H7 (cell line): ENCODE measurements at regions not wholly inside any gene's neighbourhood (a gene's known extent, or its start where the extent isn't known, plus 50 kb on each side); places are given as distances from the start of the nearest gene placed in this dataset.
"Not testable (repeated sequence)": the region's sequence is repeated elsewhere in the genome, so short reads cannot be mapped to it uniquely, and the experiment has no call there.

Source experiments
- DNase-seq: peaks from one replicate; pipeline ENCODE4 v3.0.0; 2012
- H3K27me3 ChIP-seq: 2 replicates; pipeline ENCODE4 v1.6.0; 2011; ENCODE audit warnings: mild to moderate bottlenecking, low read length; ENCODE audit not compliant: control insufficient read depth, insufficient read depth
- H3K36me3 ChIP-seq: replicated peaks from 2 replicates; pipeline ENCODE4 v1.5.1; 2011; ENCODE audit warnings: low read length; ENCODE audit not compliant: control insufficient read depth, insufficient read depth
- H3K4me3 ChIP-seq: 2 replicates; pipeline ENCODE4 v1.5.1; 2011; ENCODE audit warnings: low read depth, mild to moderate bottlenecking, control low read depth, low read length, moderate library complexity; ENCODE audit not compliant: insufficient read depth

DNA sequence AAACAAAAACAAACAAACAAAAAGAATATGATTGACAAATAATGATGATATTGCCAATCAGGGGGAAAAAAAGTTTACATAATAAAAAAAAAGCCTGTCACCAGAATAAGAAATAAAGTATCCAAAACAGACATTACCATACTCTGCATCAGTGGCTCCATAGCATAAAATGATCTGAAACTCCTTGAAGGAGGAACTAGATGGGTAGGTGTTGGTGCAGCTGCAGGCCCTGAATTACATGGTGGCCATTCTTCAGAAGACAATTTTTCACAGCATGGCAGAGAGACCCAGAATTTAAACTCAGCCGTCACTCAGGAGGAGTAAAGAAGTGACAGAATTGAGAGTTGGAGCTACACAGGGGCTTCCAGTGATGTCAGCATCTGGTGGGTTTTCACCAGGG is 60.2 kb downstream of the GLUL start:
- Histone ChIP-seq H3K27me3 (no peaks in the 10 kb centered on the region), H3K36me3 (no peaks in the 10 kb centered on the region), H3K4me3 (no peak overlapping the region)
- DNase-seq = no peak

- H3K36me3 ChIP-seq = no peaks in the 10 kb centered on the region
- H3K27me3 ChIP-seq = no peaks in the 10 kb centered on the region
- no peak overlapping the region for H3K4me3 ChIP-seq
- no peak for DNase-seq
Observed at GRCh38 chr1:182330303-182330702, 61.3 kb downstream of the GLUL start.

- no peaks in the 10 kb centered on the region for H3K36me3 ChIP-seq
- no peak overlapping the region for H3K4me3 ChIP-seq
- no peak for DNase-seq
- no peaks in the 10 kb centered on the region for H3K27me3 ChIP-seq
Observed at GRCh38 chr1:182329471-182329870, 62.1 kb downstream of the GLUL start.

- H3K36me3 ChIP-seq = no peaks in the 10 kb centered on the region
- no peaks in the 10 kb centered on the region for H3K27me3 ChIP-seq
- no peak overlapping the region for H3K4me3 ChIP-seq
- no peak for DNase-seq
Observed at GRCh38 chr1:182328591-182328990, 63.0 kb downstream of the GLUL start.

GRCh38 chr1:182325339-182325738 is 66.3 kb downstream of the GLUL start:
- DNase-seq = no peak
- no peaks in the 10 kb centered on the region for H3K27me3 ChIP-seq
- H3K4me3 ChIP-seq = no peak overlapping the region
- H3K36me3 ChIP-seq = no peaks in the 10 kb centered on the region

- not testable (repeated sequence) for H3K4me3 ChIP-seq, DNase-seq, H3K36me3 ChIP-seq, H3K27me3 ChIP-seq
Observed at GRCh38 chr1:182321532-182321931, 70.1 kb downstream of the GLUL start.

DNA sequence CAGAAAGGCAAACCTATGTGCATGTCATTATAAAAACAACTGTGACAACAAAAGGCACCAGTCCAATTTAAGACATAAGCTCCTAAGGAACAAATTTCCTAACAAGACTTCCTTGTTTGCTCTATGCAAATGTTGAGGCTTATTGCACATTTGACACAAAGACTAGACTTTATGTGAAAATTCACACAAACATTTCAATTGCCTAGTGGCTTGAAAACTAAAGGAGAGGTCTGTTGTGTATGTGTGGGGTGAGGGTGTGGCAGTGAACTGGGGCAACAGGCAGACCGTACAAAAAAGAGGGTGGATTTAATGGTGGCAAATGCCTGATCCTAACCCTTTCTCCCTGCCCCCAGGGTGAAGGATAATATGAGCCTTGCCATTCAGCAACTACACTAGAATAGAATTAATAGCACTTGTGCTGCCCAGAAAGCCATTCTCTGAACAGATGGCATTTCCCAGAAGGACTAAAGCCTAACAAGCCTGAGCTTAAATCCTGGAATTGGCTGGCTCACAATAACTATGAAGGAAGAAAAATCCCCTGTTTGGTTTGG is 73.9 kb downstream of the GLUL start:
- no peak for DNase-seq
- no peaks in the 10 kb centered on the region for H3K36me3 ChIP-seq
- no peak overlapping the region for H3K4me3 ChIP-seq
- H3K27me3 ChIP-seq = no peaks in the 10 kb centered on the region

DNA sequence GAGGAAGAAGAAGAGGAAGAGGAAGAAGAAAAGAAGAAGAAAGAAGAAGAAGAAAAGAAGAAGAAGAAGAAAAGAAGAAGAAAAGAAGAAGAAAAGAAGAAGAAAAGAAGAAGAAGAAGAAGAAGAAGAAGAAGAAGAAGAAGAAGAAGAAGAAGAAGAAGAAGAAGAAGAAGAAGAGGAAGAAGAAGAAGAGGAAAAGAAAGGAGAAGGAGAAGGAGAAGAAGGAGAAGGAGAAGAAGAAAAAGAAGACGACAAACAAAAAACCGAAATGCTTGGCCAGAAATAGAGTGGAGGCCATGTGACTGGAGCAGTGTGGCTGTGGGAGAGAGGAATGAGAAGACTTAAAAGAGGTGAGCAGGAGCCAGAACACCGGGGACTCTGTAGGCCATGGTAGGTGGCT is 75.1 kb downstream of the GLUL start:
- not testable (repeated sequence) for H3K27me3 ChIP-seq, H3K4me3 ChIP-seq, DNase-seq, H3K36me3 ChIP-seq

- Histone ChIP-seq H3K36me3 (no peaks in the 10 kb centered on the region), H3K27me3 (no peaks in the 10 kb centered on the region), H3K4me3 (no peak overlapping the region)
- no peak for DNase-seq
Observed at GRCh38 chr1:182315167-182315556, 76.4 kb downstream of the GLUL start.

- DNase-seq = peak; percentile 44
- H3K36me3 ChIP-seq = no peaks in the 10 kb centered on the region
- no peak overlapping the region for H3K4me3 ChIP-seq
- H3K27me3 ChIP-seq = no peaks in the 10 kb centered on the region
Observed at GRCh38 chr1:182309631-182310351, 81.8 kb downstream of the GLUL start.

- no peaks in the 10 kb centered on the region for H3K36me3 ChIP-seq
- H3K27me3 ChIP-seq = no peaks in the 10 kb centered on the region
- no peak for DNase-seq
- H3K4me3 ChIP-seq = no peak overlapping the region
Observed at GRCh38 chr1:182308826-182309225, 82.8 kb downstream of the GLUL start.

- DNase-seq = not testable (repeated sequence)
Observed at GRCh38 chr1:182307486-182307885, 84.1 kb downstream of the GLUL start.

GRCh38 chr1:182305861-182306260 is 85.7 kb downstream of the GLUL start:
- DNase-seq = no peak
- Histone ChIP-seq H3K36me3 (no peaks in the 10 kb centered on the region), H3K4me3 (no peak overlapping the region), H3K27me3 (no peaks in the 10 kb centered on the region)

More at GRCh38 chr1:182307486-182307885, 84.1 kb downstream of the GLUL start:
- H3K4me3 ChIP-seq, H3K27me3 ChIP-seq, H3K36me3 ChIP-seq: not testable (repeated sequence)

GRCh38 chr1:182304627-182305026 is 87.0 kb downstream of the GLUL start:
- no peaks in the 10 kb centered on the region for H3K36me3 ChIP-seq
- no peak overlapping the region for H3K4me3 ChIP-seq
- H3K27me3 ChIP-seq = no peaks in the 10 kb centered on the region
- no peak for DNase-seq

DNA sequence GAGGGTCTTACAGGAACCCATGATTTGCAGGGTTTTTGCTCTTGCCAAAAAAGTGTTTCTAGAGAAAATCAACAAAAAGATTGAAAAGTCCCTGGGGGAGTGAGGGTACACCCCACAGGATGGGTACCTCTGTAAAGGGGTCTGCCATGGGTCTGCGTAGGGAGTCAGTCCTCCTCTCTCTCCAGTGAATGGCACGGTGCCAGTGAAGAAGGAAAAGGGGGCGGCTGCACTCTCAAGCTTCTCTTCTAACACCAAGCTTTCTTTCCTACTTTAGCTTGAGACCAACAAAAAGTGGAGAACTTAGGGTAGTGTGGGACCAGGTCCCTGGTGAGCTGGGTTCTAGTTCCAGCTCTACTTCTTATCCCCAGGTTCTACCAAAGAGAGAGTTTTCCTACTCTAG is 87.4 kb downstream of the GLUL start:
- Histone ChIP-seq H3K4me3 (no peak overlapping the region), H3K36me3 (no peaks in the 10 kb centered on the region), H3K27me3 (no peaks in the 10 kb centered on the region)
- DNase-seq = no peak

- Histone ChIP-seq H3K36me3 (no peaks in the 10 kb centered on the region), H3K27me3 (no peaks in the 10 kb centered on the region), H3K4me3 (no peak overlapping the region)
- DNase-seq = no peak
Observed at GRCh38 chr1:182303778-182304177, 87.8 kb downstream of the GLUL start.
